ENCODE measurements at regions not wholly inside any gene's neighbourhood (a gene's known extent, or its start where the extent isn't known, plus 50 kb on each side); places are given as distances from the start of the nearest gene placed in this dataset.

- TF ChIP-seq POLR2A (IDR thresholded peaks at IDR 0.05; ENCODE audit: low read depth, low read length): no peak
- no peak for TF ChIP-seq POLR2AphosphoS5 (IDR thresholded peaks at IDR 0.05; ENCODE audit: low read depth, low read length)
- TF ChIP-seq TAF1 (IDR thresholded peaks at IDR 0.05; ENCODE audit: borderline replicate concordance, low read depth, low read length): no peak
These were observed 120.6 kb upstream of the KCND3 start for GRCh38 chr1:112110031-112110430.
